ENCODE measurements at regions not wholly inside any gene's neighbourhood (a gene's known extent, or its start where the extent isn't known, plus 50 kb on each side); places are given as distances from the start of the nearest gene placed in this dataset.

- WGBS (ENCODE audit: missing lambda C conversion rate) = 75% methylated on average over 3 of the region's 3 CpGs
- H3K4me2 ChIP-seq = no peak overlapping the region
- ATAC-seq = no peak
- FAIRE-seq = no peak
- POLR2A ChIA-PET = no interaction called here
- H3K27ac ChIP-seq = no peak overlapping the region
- CTCF ChIA-PET = no interaction called here
- no peak for DNase-seq (ENCODE audit: low read depth in 1 of 2, low spot score in 1 of 2)
- no peak overlapping the region for H3K4me3 ChIP-seq
- TF ChIP-seq CTCF (IDR thresholded peaks at IDR 0.05) = no peak
- H3K9me3 ChIP-seq = no peaks in the 10 kb centered on the region
- peaks cover 14% of the 10 kb centered on the region; the same call in 2 of the 3 replicates for H3K4me1 ChIP-seq
Measured at GRCh38 chr13:33651766-33652165, 166.2 kb upstream of the RFC3 start.

GRCh38 chr13:33657274-33657673, 160.7 kb upstream of the RFC3 start:
- Histone ChIP-seq H3K27ac (no peak overlapping the region), H3K9me3 (no peaks in the 10 kb centered on the region), H3K4me1 (no peaks in the 10 kb centered on the region), H3K4me3 (no peak overlapping the region), H3K4me2 (no peak overlapping the region)
- 48% methylated on average over 3 of the region's 3 CpGs for WGBS (ENCODE audit: missing lambda C conversion rate)
- no peak for TF ChIP-seq MAFK (IDR thresholded peaks at IDR 0.05; ENCODE audit: partially characterized antibody)
- CTCF ChIA-PET = no interaction called here
- no peak for ATAC-seq
- no peak for DNase-seq (ENCODE audit: low read depth in 1 of 2, low spot score in 1 of 2)
- POLR2A ChIA-PET = no interaction called here
- no peak for FAIRE-seq

- no peak for ATAC-seq
- WGBS (ENCODE audit: missing lambda C conversion rate) = 56% methylated on average over 3 of the region's 4 CpGs
Measured at GRCh38 chr13:33659466-33659865, 158.5 kb upstream of the RFC3 start.

GRCh38 chr13:33659894-33660293, 158.1 kb upstream of the RFC3 start:
- 80% methylated on average over 2 of the region's 2 CpGs for WGBS (ENCODE audit: missing lambda C conversion rate)
- DNase-seq (ENCODE audit: low read depth in 1 of 2, low spot score in 1 of 2) = no peak
- H3K9me3 ChIP-seq = no peaks in the 10 kb centered on the region
- no peak for FAIRE-seq
- no peaks in the 10 kb centered on the region for H3K4me1 ChIP-seq
- POLR2A ChIA-PET = no interaction called here
- no peak overlapping the region for H3K27ac ChIP-seq
- no peak for ATAC-seq
- CTCF ChIA-PET = no interaction called here
- no peak overlapping the region for H3K4me3 ChIP-seq
- H3K4me2 ChIP-seq = no peak overlapping the region
- TF ChIP-seq EHF (CRISPR knock-in tag; IDR thresholded peaks at IDR 0.05) = no peak
- no peak for TF ChIP-seq E2F6 (IDR thresholded peaks at IDR 0.05; ENCODE audit: borderline replicate concordance, low read depth)
- no peak for TF ChIP-seq TP53 (CRISPR knock-in tag; IDR thresholded peaks at IDR 0.05)
- no peak for TF ChIP-seq REST (IDR thresholded peaks at IDR 0.05)
- TF ChIP-seq RCOR1 (IDR thresholded peaks at IDR 0.05; ENCODE audit: low read depth, low read length) = no peak
- TF ChIP-seq RNF2 (IDR thresholded peaks at IDR 0.05; ENCODE audit: borderline replicate concordance, low read depth) = no peak
- no peak for TF ChIP-seq NPAS2 (CRISPR knock-in tag; IDR thresholded peaks at IDR 0.05; ENCODE audit: borderline replicate concordance)
- TF ChIP-seq MAFK (IDR thresholded peaks at IDR 0.05; ENCODE audit: partially characterized antibody) = no peak
- no peak for TF ChIP-seq CBX8 (IDR thresholded peaks at IDR 0.05)

More at GRCh38 chr13:33659466-33659865, 158.5 kb upstream of the RFC3 start:
- H3K9me3 ChIP-seq = no peaks in the 10 kb centered on the region
- ChIA-PET CTCF (no interaction called here), POLR2A (no interaction called here)
- H3K4me2 ChIP-seq = no peak overlapping the region
- TF ChIP-seq RCOR1 (IDR thresholded peaks at IDR 0.05; ENCODE audit: low read depth, low read length) = no peak
- TF ChIP-seq RNF2 (IDR thresholded peaks at IDR 0.05; ENCODE audit: borderline replicate concordance, low read depth) = no peak
- TF ChIP-seq MAZ (IDR thresholded peaks at IDR 0.05; ENCODE audit: borderline replicate concordance, low read depth, low read length) = no peak
- no peak for TF ChIP-seq E2F6 (IDR thresholded peaks at IDR 0.05; ENCODE audit: borderline replicate concordance, low read depth)
- no peak for TF ChIP-seq ELK1 (IDR thresholded peaks at IDR 0.05; ENCODE audit: low read depth, low read length)
- TF ChIP-seq SMC3 (IDR thresholded peaks at IDR 0.05) = no peak
- no peak for TF ChIP-seq HMGXB4 (CRISPR knock-in tag; IDR thresholded peaks at IDR 0.05; ENCODE audit: borderline replicate concordance)
- H3K4me1 ChIP-seq = no peaks in the 10 kb centered on the region
- no peak overlapping the region for H3K4me3 ChIP-seq
- FAIRE-seq (no peak), DNase-seq (ENCODE audit: low read depth in 1 of 2, low spot score in 1 of 2) (no peak)
- no peak overlapping the region for H3K27ac ChIP-seq
